Nephron progenitor cell (in vitro differentiated cells): ENCODE measurements at regions not wholly inside any gene's neighbourhood (a gene's known extent, or its start where the extent isn't known, plus 50 kb on each side); places are given as distances from the start of the nearest gene placed in this dataset.

Source experiments
- DNase-seq: peaks from one replicate; pipeline ENCODE4 v3.0.0; 2021
- H3K27ac Mint-ChIP-seq: 2 replicates; pipeline ENCODE4 v1.8.0; 2021; ENCODE audit warnings: mild to moderate bottlenecking, moderate library complexity, mixed read lengths
- H3K27me3 Mint-ChIP-seq: 2 replicates; pipeline ENCODE4 v1.8.0; 2021; ENCODE audit warnings: mild to moderate bottlenecking, low read depth, mixed read lengths; ENCODE audit not compliant: poor library complexity
- H3K36me3 Mint-ChIP-seq: 2 replicates; pipeline ENCODE4 v1.8.0; 2021; ENCODE audit warnings: low read depth, mixed read lengths
- H3K4me1 Mint-ChIP-seq: 2 replicates; pipeline ENCODE4 v1.8.0; 2021; ENCODE audit warnings: mixed read lengths
- H3K4me3 Mint-ChIP-seq: 2 replicates; pipeline ENCODE4 v1.8.0; 2021; ENCODE audit warnings: mild to moderate bottlenecking, moderate library complexity, mixed read lengths
- H3K9me3 Mint-ChIP-seq: 2 replicates; pipeline ENCODE4 v1.8.0; 2021; ENCODE audit warnings: mild to moderate bottlenecking, moderate library complexity, mixed read lengths
- TF ChIP-seq, protein P1 (sequence below): fragments of 200-600 bp; sonication (generic); IDR thresholded peaks from 2 replicates; pipeline ENCODE4 v1.5.0; 2021; ENCODE audit warnings: antibody characterized with exemption

DNA sequence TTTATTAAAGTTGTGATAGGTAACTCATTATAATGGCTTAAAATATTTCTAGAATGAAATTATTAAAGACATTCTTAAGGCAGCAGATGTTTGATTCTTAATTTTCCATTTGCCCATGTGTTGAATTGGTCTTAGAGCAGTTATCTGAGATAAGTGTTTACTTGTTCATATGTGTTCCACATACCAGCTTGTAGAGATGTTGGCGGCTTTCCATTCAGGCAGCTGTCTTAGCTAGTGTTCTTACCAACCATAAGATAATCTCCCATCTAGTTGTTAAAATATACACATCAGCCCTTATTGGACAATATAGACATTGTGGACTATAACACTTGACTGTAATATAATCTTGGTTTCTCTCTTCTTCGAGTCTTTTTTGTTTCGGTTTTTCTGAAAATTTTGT lies 1372.9 kb upstream of the ADGRL2 start:
- TF ChIP-seq, protein P1, sequence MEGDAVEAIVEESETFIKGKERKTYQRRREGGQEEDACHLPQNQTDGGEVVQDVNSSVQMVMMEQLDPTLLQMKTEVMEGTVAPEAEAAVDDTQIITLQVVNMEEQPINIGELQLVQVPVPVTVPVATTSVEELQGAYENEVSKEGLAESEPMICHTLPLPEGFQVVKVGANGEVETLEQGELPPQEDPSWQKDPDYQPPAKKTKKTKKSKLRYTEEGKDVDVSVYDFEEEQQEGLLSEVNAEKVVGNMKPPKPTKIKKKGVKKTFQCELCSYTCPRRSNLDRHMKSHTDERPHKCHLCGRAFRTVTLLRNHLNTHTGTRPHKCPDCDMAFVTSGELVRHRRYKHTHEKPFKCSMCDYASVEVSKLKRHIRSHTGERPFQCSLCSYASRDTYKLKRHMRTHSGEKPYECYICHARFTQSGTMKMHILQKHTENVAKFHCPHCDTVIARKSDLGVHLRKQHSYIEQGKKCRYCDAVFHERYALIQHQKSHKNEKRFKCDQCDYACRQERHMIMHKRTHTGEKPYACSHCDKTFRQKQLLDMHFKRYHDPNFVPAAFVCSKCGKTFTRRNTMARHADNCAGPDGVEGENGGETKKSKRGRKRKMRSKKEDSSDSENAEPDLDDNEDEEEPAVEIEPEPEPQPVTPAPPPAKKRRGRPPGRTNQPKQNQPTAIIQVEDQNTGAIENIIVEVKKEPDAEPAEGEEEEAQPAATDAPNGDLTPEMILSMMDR = no peak
- no peaks in the 10 kb centered on the region for H3K4me1 Mint-ChIP-seq
- H3K27me3 Mint-ChIP-seq = no peaks in the 10 kb centered on the region
- no peaks in the 10 kb centered on the region for H3K36me3 Mint-ChIP-seq
- no peak for DNase-seq
- no peak overlapping the region for H3K27ac Mint-ChIP-seq
- H3K9me3 Mint-ChIP-seq = no peaks in the 10 kb centered on the region
- no peak overlapping the region for H3K4me3 Mint-ChIP-seq

DNA sequence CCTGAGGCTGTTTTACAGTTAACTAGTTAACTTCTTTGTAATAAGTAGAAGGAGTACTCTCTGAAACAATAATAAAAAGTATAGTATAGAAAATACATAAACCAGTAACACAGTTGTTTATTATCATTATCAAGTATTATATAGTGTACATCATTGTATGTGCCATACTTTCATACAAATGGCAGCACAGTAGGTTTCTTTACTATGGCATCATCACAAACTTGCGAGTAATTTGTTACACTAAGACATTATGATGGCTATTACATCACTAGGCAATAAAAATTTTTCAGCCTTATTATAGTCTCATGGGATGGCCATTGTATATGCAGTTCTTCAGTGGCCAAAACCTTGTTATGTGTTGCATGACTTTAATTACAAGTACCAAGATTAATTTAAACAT lies 1376.5 kb upstream of the ADGRL2 start:
- no peaks in the 10 kb centered on the region for H3K36me3 Mint-ChIP-seq
- H3K9me3 Mint-ChIP-seq = no peaks in the 10 kb centered on the region
- no peak for DNase-seq
- no peaks in the 10 kb centered on the region for H3K4me1 Mint-ChIP-seq
- no peak overlapping the region for H3K4me3 Mint-ChIP-seq
- TF ChIP-seq, protein P1 = no peak
- no peaks in the 10 kb centered on the region for H3K27me3 Mint-ChIP-seq
- H3K27ac Mint-ChIP-seq = no peak overlapping the region

DNA sequence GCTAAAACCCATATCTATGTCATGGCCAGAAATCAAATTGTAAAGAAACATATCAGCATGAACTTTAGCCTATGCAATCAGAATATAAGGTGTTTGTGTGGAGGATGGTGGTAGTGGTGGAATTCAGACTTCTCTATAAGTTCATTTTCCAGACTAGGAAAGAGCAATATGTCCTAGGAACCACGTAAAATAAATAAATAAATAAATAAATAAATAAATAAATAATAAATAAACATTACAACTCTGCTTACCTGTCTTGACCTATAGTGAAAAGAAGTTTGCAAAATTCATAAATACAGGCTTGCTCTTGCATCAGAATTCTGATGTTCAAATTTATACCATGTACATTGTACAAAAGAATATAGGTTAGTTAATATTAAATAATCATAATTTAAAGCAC lies 1382.6 kb upstream of the ADGRL2 start:
- Mint-ChIP-seq H3K36me3 (no peaks in the 10 kb centered on the region), H3K27ac (no peak overlapping the region), H3K27me3 (no peaks in the 10 kb centered on the region), H3K4me3 (no peak overlapping the region), H3K9me3 (no peaks in the 10 kb centered on the region), H3K4me1 (no peaks in the 10 kb centered on the region)
- TF ChIP-seq, protein P1 = no peak
- DNase-seq = no peak

DNA sequence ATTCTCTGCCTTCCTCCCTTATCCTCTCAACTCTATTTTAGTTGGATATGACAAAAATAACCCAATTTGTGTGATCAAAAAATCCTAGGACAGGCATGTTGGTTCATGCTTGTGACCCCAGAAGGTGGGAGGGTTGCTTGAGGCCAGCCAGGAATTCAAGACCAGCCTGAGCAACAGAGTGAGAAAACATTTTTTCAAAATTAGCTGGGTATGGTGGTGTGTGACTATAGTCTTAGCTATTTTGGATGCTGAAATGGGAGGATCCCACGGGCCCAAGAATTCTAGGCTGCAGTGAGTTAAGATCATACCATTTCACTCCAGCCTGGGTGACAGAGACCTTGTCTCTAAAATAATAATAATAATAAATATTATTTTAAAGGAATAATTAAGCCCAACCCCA lies 1383.1 kb upstream of the ADGRL2 start:
- H3K27ac Mint-ChIP-seq = peak overlapping the region; percentile 51
- no peaks in the 10 kb centered on the region for H3K4me1 Mint-ChIP-seq
- no peak for DNase-seq
- H3K36me3 Mint-ChIP-seq = no peaks in the 10 kb centered on the region
- H3K27me3 Mint-ChIP-seq = no peaks in the 10 kb centered on the region
- no peaks in the 10 kb centered on the region for H3K9me3 Mint-ChIP-seq
- TF ChIP-seq, protein P1 = no peak
- H3K4me3 Mint-ChIP-seq = no peak overlapping the region

DNA sequence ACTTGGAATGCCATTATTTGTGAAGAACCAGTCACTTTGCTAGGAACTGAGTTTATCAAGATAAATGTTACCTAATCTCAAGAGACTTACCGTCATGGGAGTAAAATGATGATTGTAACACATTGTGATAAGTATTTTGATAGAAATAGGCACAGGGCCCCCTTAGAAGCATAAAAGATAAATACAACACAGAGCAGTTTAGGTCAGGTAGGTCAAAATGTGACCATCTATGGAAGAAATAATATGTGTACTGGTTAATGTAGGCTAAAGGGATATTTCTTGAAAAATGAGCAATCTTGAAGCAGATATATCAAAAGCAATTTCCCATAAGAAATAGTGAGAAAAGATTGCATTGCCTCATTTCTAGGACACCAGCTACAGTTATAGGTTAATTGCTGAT lies 1386.8 kb upstream of the ADGRL2 start:
- Mint-ChIP-seq H3K27ac (no peak overlapping the region), H3K27me3 (no peaks in the 10 kb centered on the region), H3K4me1 (no peaks in the 10 kb centered on the region), H3K4me3 (no peak overlapping the region), H3K36me3 (no peaks in the 10 kb centered on the region), H3K9me3 (no peaks in the 10 kb centered on the region)
- TF ChIP-seq, protein P1 = no peak
- no peak for DNase-seq

DNA sequence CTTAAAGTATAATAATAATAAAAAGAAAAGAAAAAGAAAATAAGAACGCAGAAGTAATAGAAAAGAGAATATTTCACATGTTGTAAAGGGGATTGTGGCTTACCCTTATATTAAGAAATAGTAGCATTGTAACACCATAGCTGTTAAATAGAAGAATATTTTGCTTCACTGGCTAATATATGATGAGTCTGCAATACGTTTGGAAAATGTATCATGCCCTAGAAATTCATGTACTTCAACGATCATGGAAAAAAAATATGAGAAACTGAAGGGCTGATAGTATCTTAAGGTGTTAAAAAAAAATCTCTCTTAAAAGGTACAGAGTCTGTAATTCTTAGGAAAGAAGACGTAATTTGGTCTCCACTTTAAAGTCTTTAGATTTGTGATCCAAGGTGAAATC lies 1390.5 kb upstream of the ADGRL2 start:
- Mint-ChIP-seq H3K4me3 (no peak overlapping the region), H3K4me1 (no peaks in the 10 kb centered on the region), H3K27me3 (no peaks in the 10 kb centered on the region), H3K36me3 (no peaks in the 10 kb centered on the region), H3K9me3 (peaks cover 3% of the 10 kb centered on the region), H3K27ac (no peak overlapping the region)
- TF ChIP-seq, protein P1 = no peak
- no peak for DNase-seq
